Activated CD8-positive, alpha-beta memory T cell treated with anti-CD3 and anti-CD28 coated beads, Interleukin-2, amount 10 ng/mL, durations not matched to agents 7 days and 5 days (primary cell): ENCODE measurements at regions not wholly inside any gene's neighbourhood (a gene's known extent, or its start where the extent isn't known, plus 50 kb on each side); places are given as distances from the start of the nearest gene placed in this dataset.
"Not testable (repeated sequence)": the region's sequence is repeated elsewhere in the genome, so short reads cannot be mapped to it uniquely, and the experiment has no call there.

Experiments
- ATAC-seq: fragments of 150-1000 bp; cut with Tn5 transposase; one replicate; pipeline ENCODE4 v1.10.0; 2021; ENCODE audit warnings: moderate library complexity
- CTCF ChIA-PET: fragments of 350-600 bp; sonication (Branson Sonifier 250); formaldehyde crosslinking; loops from one replicate; lab custom pipeline; 2021; ENCODE audit warnings: antibody characterized with exemption; lab: Charles Lee
- DNase-seq: peaks from one replicate; pipeline ENCODE4 v3.0.0-alpha.2; 2020
- H3K27ac Mint-ChIP-seq: one replicate; pipeline ENCODE4 v1.8.0; 2021; ENCODE audit warnings: mild to moderate bottlenecking, mixed read lengths
- H3K27me3 Mint-ChIP-seq: one replicate; pipeline ENCODE4 v1.8.0; 2021; ENCODE audit warnings: mixed read lengths
- H3K36me3 Mint-ChIP-seq: one replicate; pipeline ENCODE4 v1.8.0; 2021; ENCODE audit warnings: mild to moderate bottlenecking, mixed read lengths
- H3K4me1 Mint-ChIP-seq: one replicate; pipeline ENCODE4 v1.8.0; 2021; ENCODE audit warnings: mixed read lengths
- H3K4me3 Mint-ChIP-seq: one replicate; pipeline ENCODE4 v1.8.0; 2021; ENCODE audit warnings: mild to moderate bottlenecking, moderate library complexity, mixed read lengths
- H3K9me3 Mint-ChIP-seq: one replicate; pipeline ENCODE4 v1.8.0; 2022; ENCODE audit warnings: low read depth, mixed read lengths

DNA sequence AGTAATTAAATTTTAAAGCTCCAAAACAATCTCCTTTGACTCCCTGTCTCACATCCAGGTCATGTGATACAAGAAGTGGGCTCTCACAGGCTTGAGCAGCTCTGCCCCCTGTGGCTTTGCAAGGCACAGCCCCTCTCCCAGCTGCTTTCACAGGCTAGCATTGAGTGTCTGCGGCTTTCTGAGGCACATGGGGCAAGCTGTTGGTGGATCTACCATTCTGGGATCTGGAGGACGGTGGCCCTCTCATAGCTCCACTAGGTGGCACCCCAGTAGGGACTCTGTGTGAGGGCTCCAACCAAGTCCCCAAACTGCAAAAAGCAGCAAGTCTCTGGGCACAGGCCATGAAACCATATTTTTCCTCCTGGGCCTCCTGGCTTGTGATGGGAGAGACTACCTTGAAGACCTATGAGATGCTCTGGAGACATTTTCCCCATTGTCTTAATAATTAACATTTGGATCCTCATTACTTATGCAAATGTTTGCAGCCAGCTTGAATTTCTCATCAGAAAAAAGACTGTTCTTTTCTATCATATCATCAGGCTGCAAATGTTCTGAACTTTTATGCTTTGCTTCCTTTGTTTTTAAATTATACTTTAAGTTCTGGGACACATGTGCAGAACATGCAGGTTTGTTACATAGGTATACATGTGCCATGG lies 554.1 kb upstream of the OLFM3 start:
- H3K9me3 Mint-ChIP-seq: peaks cover 7% of the 10 kb centered on the region
- no peaks in the 10 kb centered on the region for H3K36me3 Mint-ChIP-seq
- no peak for ATAC-seq
- CTCF ChIA-PET: no interaction called here
- H3K27ac Mint-ChIP-seq: no peak overlapping the region
- H3K27me3 Mint-ChIP-seq: no peaks in the 10 kb centered on the region
- H3K4me1 Mint-ChIP-seq: no peaks in the 10 kb centered on the region
- no peak overlapping the region for H3K4me3 Mint-ChIP-seq
- no peak for DNase-seq

DNA sequence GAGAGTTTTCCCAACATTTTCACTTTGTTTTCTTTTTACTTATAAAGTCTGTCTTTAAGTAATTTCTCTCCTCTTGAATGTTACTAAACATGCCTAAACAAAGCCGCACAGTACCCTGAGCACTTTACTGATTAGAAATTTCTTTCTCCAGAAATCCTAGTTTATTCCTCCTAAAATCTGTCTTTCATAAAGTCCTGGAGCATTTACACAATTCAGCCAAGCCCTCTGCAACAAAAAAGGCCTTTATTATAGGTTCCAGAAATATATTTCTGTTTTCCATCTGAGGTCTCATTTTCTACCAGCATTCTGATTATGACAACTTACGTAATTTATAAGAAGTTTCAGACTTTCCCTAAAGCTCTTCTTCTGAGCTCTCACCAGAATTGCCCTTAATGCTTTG lies 549.5 kb upstream of the OLFM3 start:
- DNase-seq (no peak), ATAC-seq (no peak)
- H3K27ac Mint-ChIP-seq: no peak overlapping the region
- CTCF ChIA-PET: no interaction called here
- H3K36me3 Mint-ChIP-seq: no peaks in the 10 kb centered on the region
- H3K9me3 Mint-ChIP-seq: no peaks in the 10 kb centered on the region
- H3K27me3 Mint-ChIP-seq: no peaks in the 10 kb centered on the region
- H3K4me3 Mint-ChIP-seq: no peak overlapping the region
- H3K4me1 Mint-ChIP-seq: no peaks in the 10 kb centered on the region

DNA sequence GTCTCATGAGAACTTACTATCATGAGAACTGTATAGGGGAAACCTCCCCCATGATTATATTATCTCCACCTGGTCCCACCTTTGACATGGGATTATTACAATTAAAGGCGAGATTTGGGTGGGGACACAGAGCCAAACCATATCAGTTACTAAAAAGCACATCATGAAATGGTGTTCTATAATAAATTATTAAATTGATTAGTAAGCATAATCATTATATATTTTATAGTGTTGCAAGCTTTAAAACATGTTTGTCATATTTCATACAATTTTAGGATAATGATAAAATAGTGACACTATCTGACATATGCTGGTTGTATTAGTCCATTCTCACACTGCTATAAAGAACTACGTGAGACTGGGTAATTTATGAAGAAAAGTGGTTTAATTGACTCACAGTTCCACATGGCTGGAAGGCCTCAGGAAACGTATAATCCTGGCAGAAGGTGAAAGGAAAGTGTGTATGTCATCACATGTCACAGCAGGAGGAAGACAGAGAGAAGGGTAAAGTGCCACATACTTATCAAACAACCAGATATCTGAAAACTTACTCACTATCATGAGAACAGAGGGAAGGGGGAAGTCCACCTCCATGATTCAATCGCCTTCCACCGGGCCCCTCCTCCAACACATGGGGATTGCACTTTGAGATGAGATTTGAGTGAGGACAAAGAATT lies 539.2 kb upstream of the OLFM3 start:
- Mint-ChIP-seq H3K4me1 (no peaks in the 10 kb centered on the region), H3K36me3 (peaks cover 1% of the 10 kb centered on the region), H3K9me3 (peaks cover 8% of the 10 kb centered on the region), H3K4me3 (no peak overlapping the region), H3K27me3 (no peaks in the 10 kb centered on the region), H3K27ac (no peak overlapping the region)
- ATAC-seq (no peak), DNase-seq (no peak)
- CTCF ChIA-PET: no interaction called here

DNA sequence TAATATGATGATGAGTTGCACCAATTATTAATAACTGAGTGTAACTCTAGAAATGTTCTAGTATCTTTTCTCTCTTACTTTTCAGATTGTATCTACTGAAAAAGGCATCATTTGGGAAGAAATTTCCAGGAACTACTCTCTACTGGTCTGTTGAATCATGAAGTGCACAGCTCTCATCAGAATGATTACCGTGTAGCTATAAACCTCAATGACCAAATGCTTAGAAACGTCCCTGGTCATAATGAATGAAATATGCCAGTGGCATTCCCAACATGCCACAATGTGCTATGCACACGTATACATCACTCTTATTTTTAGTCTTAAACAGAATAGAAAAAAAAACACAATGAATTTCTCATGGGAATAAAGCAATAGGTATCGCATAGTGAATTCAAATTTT lies 534.3 kb upstream of the OLFM3 start:
- Mint-ChIP-seq H3K27me3 (no peaks in the 10 kb centered on the region), H3K4me1 (no peaks in the 10 kb centered on the region), H3K27ac (no peak overlapping the region), H3K4me3 (no peak overlapping the region), H3K36me3 (peaks cover 1% of the 10 kb centered on the region), H3K9me3 (peaks cover 8% of the 10 kb centered on the region)
- no peak for ATAC-seq
- no peak for DNase-seq
- CTCF ChIA-PET: no interaction called here

DNA sequence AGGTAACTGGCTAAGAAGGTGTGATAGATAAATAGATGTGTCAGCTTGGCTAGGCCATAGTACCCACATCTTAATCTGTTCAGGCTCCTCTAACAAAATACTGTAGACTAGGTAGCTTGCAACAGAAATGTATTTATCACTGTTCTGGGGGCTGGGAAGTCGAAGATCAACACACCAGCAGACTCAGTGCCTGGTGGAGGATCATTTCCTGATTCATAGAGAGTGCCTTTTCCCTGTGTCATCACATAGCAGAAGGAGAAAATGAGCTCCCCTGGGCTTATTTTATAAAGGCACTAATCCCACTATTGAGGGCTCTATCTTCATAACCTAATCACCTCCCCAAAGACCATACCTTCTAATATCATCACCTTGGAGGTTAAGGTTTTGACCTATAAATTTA lies 532.7 kb upstream of the OLFM3 start:
- CTCF ChIA-PET: no interaction called here
- peaks cover 7% of the 10 kb centered on the region for H3K9me3 Mint-ChIP-seq
- H3K27me3 Mint-ChIP-seq: no peaks in the 10 kb centered on the region
- no peaks in the 10 kb centered on the region for H3K4me1 Mint-ChIP-seq
- no peaks in the 10 kb centered on the region for H3K36me3 Mint-ChIP-seq
- H3K4me3 Mint-ChIP-seq: no peak overlapping the region
- ATAC-seq (no peak), DNase-seq (no peak)
- no peak overlapping the region for H3K27ac Mint-ChIP-seq

DNA sequence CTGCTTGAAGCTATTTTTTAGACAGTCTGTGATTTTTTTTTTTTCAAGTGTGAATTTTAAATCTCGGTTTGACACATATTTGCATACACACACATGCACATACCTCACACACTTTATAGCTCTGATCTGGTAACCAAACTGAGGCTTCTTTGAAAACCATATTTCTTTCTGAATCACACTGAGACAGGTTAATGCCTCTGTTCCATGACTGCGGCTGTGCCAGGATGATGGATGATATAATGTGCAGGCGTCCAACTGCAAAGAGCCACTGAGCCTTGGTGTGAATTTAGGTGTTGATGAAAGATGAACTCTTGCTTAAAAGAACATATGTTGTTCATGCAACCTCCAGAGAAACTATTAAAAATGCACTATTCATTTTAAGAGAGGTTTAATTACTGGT lies 504.0 kb upstream of the OLFM3 start:
- H3K27ac Mint-ChIP-seq: no peak overlapping the region
- peaks cover 3% of the 10 kb centered on the region for H3K9me3 Mint-ChIP-seq
- H3K4me1 Mint-ChIP-seq: no peaks in the 10 kb centered on the region
- no peak for DNase-seq
- ATAC-seq: no peak
- H3K36me3 Mint-ChIP-seq: no peaks in the 10 kb centered on the region
- no peak overlapping the region for H3K4me3 Mint-ChIP-seq
- CTCF ChIA-PET: no interaction called here
- no peaks in the 10 kb centered on the region for H3K27me3 Mint-ChIP-seq

DNA sequence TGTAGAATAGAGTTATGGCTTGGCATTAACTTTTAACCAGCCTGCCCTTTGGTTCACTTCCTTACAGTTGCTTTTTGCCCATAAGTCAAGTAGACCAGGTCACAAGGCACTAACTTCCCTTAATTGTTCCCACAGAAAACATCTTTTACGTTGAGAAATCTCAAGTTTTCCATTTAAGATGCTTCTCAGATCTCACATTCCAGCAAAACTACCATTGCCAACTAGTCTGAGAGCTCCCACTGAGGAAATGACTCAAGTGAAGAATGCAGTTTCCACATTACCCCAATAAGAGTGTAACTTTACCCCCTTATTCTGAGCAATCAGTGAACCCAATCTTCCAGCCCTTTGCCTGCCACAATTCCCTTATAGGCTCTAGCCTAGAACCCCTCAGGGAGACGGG lies 502.2 kb upstream of the OLFM3 start:
- Mint-ChIP-seq H3K36me3 (no peaks in the 10 kb centered on the region), H3K4me3 (no peak overlapping the region), H3K9me3 (peaks cover 3% of the 10 kb centered on the region), H3K27ac (no peak overlapping the region), H3K27me3 (no peaks in the 10 kb centered on the region), H3K4me1 (no peaks in the 10 kb centered on the region)
- no peak for ATAC-seq
- DNase-seq: no peak
- CTCF ChIA-PET: no interaction called here

DNA sequence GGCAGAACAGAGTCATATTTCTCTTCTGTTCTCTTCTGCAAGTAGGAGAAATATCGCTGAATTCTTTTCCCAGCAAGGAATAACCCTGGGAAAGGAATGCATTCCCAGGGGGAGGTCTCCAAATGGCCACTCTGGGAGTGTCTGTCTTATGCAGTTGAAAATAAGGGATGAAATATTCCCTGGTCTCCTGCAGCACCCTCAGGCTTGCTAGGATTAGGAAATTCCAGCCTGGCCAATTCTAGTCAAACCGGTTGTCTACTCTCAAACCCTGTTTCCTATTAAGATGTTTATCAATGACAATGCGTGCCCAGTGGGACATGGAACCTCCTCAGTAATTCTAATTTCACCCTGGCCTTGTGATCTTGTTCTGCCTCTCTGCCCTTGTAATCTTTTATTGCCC lies 501.1 kb upstream of the OLFM3 start:
- DNase-seq, H3K27me3 Mint-ChIP-seq, H3K9me3 Mint-ChIP-seq, H3K27ac Mint-ChIP-seq, H3K4me1 Mint-ChIP-seq, H3K36me3 Mint-ChIP-seq, CTCF ChIA-PET, ATAC-seq, H3K4me3 Mint-ChIP-seq: not testable (repeated sequence)

DNA sequence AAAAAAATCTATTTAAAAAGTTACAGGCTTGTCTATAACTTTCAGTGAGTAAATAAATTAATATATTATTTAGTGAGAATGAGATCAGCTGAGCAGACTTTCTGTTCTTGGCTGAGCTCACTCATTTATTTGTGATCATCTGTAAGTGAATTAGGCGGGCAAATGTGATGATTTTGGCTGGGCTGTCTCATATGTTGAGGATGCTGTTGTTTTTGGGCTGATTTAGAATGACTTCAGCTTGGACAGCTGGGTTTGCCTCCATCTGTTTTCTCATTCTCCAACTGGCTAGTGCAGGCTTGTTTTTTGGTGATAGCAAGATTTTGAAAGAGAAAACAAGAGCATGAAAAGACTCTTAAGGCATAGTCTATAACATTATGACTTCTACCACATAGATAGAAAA lies 475.8 kb upstream of the OLFM3 start:
- CTCF ChIA-PET: no interaction called here
- Mint-ChIP-seq H3K27me3 (no peaks in the 10 kb centered on the region), H3K9me3 (no peaks in the 10 kb centered on the region), H3K36me3 (no peaks in the 10 kb centered on the region), H3K4me3 (no peak overlapping the region), H3K4me1 (no peaks in the 10 kb centered on the region), H3K27ac (no peak overlapping the region)
- ATAC-seq: no peak
- DNase-seq: no peak

DNA sequence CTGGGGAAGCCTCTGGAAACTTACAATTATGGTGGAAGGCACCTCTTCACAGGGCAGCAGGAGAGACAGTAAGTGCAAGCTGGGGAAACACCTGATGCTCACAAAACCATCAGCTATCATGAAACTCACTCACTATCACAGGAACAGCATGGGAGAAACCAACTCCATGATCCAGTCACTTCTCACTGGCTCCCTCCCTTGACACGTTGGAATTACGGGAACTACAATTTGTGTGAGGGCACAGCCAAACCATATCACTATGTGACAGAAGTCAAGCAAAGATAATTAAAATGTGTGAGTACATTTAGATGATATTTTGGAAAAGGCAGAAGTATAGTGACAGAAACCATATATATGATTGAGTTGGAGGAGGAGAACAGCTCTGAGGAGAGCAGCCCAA lies 474.0 kb upstream of the OLFM3 start:
- Mint-ChIP-seq H3K27ac (no peak overlapping the region), H3K4me3 (no peak overlapping the region), H3K9me3 (no peaks in the 10 kb centered on the region), H3K4me1 (no peaks in the 10 kb centered on the region), H3K27me3 (no peaks in the 10 kb centered on the region), H3K36me3 (no peaks in the 10 kb centered on the region)
- CTCF ChIA-PET: no interaction called here
- DNase-seq (no peak), ATAC-seq (no peak)

DNA sequence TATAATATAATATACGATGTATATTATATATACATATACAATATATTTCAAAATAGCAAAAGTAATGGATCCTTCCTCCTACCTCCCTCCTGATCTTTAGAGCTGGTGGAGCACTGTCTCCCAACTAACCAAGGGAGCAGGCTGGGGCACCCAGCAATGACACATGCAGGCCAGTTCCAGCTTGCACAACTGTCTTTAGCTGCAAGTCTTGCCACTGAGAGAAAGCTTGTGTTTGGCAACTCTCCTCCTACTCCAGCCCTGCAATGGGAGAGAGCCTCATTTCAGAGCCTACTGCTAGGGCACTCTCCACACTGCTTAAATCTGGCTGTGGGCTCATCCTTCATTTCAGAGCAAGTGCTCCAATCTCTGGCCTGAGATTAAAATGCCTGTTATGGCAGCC lies 469.8 kb upstream of the OLFM3 start:
- no peak for ATAC-seq
- Mint-ChIP-seq H3K4me1 (no peaks in the 10 kb centered on the region), H3K36me3 (no peaks in the 10 kb centered on the region), H3K27me3 (no peaks in the 10 kb centered on the region), H3K27ac (no peak overlapping the region), H3K4me3 (no peak overlapping the region), H3K9me3 (no peaks in the 10 kb centered on the region)
- no peak for DNase-seq
- CTCF ChIA-PET: no interaction called here

DNA sequence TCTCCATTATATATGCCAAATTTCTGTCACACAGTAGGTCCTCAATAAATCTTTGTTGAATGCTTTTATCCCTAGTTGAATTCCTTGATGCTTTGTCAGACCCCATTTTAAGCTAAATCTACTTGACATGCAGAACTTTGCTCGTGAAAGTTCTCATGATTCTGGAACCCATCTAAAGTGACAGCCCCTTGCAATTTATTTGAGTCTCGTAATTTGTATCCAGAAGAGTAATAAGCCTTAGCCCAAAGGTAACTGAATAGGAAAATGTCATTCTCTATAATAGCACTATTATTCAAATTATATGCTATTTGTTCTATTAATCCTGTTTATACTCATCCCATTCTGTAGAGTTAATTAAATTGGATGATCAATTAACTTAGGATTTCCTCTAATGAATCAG lies 466.6 kb upstream of the OLFM3 start:
- no peak for DNase-seq
- CTCF ChIA-PET: no interaction called here
- no peak for ATAC-seq
- Mint-ChIP-seq H3K4me1 (no peaks in the 10 kb centered on the region), H3K36me3 (no peaks in the 10 kb centered on the region), H3K27ac (no peak overlapping the region), H3K27me3 (no peaks in the 10 kb centered on the region), H3K4me3 (no peak overlapping the region), H3K9me3 (no peaks in the 10 kb centered on the region)

DNA sequence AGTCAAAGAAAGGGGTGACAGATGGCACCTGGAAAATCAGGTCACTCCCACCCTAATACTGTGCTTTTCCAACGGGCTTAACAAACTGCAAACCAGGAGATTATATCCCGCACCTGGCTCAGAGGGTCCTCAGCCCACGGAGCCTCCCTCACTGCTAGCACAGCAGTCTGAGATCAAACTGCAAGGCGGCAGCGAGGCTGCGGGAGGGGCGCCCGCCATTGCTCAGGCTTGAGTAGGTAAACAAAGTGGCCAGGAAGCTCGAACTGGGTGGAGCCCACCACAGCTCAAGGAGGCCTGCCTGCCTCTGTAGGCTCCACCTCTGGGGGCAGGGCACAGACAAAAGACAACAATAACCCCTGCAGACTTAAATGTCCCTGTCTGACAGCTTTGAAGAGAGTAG lies 445.6 kb upstream of the OLFM3 start:
- H3K9me3 Mint-ChIP-seq, ATAC-seq, H3K36me3 Mint-ChIP-seq, H3K4me1 Mint-ChIP-seq, H3K27ac Mint-ChIP-seq, H3K4me3 Mint-ChIP-seq, H3K27me3 Mint-ChIP-seq, CTCF ChIA-PET, DNase-seq: not testable (repeated sequence)

DNA sequence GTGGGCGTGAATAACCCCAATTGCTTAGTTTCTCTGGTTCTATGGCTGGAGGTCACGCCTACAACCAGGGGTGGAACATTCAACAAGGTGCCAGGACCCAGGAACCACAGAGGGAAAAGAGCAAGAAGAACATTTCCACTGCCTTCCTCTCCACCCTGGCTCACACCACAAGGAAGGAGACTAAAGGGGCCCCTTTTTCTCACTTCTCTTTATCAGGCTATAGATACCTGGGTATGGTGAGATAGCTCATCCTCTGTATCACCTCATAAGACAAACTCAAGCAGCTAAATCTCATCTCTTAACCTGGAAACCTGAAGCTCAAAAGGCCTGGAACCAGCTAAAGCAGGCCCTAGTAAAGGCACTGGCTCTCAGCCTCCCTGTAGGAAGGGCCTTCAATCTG lies 438.8 kb upstream of the OLFM3 start:
- Mint-ChIP-seq H3K27me3 (no peaks in the 10 kb centered on the region), H3K27ac (no peak overlapping the region), H3K36me3 (no peaks in the 10 kb centered on the region), H3K4me1 (no peaks in the 10 kb centered on the region), H3K4me3 (no peak overlapping the region), H3K9me3 (no peaks in the 10 kb centered on the region)
- ATAC-seq (no peak), DNase-seq (no peak)
- CTCF ChIA-PET: no interaction called here
